Germinal center (tissue), 1 donor: ENCODE measurements at regions not wholly inside any gene's neighbourhood (a gene's known extent, or its start where the extent isn't known, plus 50 kb on each side); places are given as distances from the start of the nearest gene placed in this dataset.

ENCODE experiments used
- DNase-seq: peaks from one replicate; pipeline ENCODE4 v3.0.0; 2012; ENCODE audit warnings: mixed read lengths, low spot score

- DNase-seq, result no peak
Observed at GRCh38 chr9:115367321-115367720, 249.4 kb upstream of the TNC start.

GRCh38 chr9:115367780-115368525 lies 250.0 kb upstream of the TNC start:
- DNase-seq, result no peak

DNA sequence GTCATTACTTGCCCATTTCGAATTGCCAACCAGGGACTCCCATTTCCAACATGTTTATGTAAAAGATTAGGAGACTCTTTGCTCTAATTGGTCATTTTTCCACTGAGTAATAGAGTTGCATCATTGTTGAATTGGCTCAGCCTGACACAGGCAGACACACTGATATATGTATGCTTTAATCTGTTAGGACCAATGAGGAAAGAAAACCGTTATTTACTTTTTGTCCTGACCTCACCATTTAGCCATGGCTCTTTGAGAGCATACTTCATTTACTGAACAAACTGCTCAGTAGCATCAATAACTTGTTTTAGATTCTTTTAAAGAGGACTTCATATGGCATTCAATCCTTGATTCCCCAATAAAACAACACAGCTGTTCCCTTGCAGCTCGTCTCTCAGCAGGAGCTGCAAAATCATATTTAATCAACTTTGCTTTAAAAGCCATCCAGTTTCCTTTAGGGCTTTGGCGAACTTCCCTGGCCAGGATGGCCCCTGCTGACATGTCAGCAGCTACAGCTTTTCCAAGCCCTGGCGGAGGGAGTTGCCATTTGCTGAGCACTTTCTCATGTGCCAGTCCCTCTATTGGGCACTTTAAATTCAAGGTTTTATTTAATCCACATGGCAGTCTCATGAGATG lies 251.5 kb upstream of the TNC start:
- DNase-seq, result no peak

DNA sequence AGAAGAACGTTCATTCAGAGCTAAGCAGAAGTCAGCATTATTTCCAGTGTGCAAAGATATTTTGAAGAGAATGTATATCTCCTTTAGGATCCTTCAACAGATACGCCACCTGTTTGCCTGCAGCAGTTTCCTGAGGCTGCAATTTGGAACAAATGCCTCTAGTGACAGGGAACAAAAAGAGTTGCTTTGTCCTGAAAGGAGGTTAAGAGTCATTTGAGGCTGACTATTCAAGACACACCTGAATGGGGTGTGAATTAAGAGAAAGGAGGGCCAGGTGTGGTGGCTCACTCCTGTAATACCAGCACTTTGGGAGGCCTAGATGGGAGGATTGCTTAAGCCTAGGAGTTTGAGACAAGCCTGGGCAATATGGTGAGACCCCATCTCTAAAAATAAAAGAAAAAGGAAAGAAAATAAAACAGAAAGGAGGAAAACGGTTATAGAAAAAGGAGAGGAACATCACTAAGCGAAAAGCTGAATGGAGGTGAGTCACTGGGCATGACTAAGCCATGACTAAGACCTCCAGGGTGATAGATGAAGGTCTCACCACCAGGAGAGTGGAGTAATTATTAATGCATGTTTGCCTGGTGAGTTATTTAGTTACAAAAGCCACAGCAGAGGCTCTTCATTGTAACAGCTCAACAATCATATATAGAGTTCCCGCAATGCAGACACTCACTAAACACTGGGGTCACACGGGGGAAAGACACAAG lies 255.2 kb upstream of the TNC start:
- DNase-seq, result no peak

DNA sequence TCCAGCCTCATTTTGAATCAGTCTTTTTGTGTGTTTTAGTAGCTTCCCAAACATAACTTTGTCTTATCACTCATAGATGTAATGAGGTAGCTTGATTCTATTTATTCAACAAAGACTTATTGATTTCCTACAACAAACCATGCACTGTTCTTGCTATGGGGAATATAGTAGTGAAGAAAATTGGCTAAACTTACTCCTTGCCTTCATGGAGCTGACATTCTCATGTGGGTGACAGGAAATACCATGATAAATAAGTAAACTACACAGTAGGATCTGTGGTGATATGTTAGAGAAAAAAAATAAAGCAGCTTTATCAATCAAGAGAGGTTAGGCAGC lies 255.7 kb upstream of the TNC start:
- no peak for DNase-seq

DNA sequence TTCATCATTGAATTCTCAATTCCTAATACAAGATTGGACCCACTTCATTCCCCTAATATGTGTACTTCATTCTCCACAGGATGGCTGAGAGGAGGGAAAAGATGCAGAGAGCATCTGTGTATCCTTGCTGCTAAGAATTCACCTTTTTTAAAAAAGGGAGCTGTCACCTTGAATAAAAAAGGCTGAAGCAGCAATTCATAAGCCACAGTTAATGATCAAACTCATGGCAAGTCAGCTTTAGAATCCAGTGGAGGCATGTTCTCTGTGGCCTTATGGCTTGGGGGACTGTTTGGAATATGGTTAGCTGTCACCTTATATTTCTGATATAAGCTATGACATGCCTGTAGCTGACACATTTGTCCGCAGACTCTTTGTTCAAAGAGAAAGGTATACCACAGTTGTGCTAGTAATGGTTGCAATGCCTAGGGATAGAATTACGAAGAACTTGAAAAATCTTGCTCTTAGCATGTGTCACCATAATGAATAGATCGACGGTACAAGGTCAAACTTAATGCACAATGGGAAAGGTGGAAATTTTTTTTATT lies 256.8 kb upstream of the TNC start:
- DNase-seq, result no peak

- DNase-seq, result no peak
Observed at GRCh38 chr9:115378241-115378640, 260.3 kb upstream of the TNC start.

DNA sequence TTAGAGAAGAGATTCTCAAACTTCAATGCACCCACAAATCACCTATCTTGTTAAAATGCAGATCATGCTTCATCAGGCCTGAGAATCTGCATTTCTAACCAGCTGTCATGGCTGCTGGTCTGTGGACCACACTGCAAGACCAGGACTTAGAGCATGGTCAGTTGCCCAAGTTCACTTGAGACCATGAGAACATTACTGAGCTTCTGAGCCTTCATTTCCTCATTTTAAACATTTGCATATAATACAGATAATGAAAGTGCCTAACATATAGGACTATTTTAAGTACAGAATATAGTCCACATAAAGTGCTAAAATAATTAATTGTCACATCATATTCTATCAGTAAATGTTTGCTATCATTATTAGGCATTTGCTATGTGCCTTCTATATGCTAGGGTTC lies 260.8 kb upstream of the TNC start:
- DNase-seq, result no peak

DNA sequence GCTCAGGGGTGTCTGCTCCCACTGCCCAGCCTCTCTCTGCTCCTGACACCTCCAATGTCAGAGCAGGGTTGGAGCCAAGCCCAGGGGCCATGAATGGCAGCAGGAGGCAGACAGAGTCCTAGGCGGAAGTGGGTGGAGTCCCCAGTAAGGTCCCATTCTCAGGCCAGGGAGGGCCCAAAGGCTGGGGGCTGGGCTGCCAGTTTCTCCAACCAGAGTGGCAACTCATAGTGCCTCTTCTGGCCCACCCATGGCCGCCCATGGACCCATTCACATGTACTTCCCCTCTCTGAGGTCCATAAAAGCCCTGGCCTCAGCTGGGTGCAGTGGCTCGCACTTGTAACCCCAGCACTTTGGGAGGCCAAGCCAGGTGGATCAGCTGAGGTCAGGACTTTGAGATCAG lies 261.8 kb upstream of the TNC start:
- no peak for DNase-seq

DNA sequence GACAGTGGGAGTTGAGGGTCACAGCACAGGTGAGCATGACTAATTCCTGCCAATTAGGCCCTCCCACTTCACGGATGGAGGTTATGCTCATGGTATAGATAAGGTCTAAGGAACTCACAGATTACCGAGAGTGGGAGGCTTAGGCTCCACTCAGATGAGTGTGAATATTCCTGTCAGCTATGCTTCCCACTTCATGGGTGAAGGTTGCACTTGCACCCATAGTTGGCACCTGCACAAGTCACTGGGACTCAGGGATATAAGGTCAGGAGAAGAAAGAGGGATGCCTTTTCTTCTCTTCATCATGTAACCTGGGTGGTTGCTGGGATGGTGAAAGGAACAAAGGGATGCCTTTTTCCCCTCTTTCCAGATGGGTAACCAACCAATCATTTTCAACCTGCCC lies 264.9 kb upstream of the TNC start:
- no peak for DNase-seq

GRCh38 chr9:115385383-115386122 lies 267.6 kb upstream of the TNC start:
- DNase-seq, result no peak

DNA sequence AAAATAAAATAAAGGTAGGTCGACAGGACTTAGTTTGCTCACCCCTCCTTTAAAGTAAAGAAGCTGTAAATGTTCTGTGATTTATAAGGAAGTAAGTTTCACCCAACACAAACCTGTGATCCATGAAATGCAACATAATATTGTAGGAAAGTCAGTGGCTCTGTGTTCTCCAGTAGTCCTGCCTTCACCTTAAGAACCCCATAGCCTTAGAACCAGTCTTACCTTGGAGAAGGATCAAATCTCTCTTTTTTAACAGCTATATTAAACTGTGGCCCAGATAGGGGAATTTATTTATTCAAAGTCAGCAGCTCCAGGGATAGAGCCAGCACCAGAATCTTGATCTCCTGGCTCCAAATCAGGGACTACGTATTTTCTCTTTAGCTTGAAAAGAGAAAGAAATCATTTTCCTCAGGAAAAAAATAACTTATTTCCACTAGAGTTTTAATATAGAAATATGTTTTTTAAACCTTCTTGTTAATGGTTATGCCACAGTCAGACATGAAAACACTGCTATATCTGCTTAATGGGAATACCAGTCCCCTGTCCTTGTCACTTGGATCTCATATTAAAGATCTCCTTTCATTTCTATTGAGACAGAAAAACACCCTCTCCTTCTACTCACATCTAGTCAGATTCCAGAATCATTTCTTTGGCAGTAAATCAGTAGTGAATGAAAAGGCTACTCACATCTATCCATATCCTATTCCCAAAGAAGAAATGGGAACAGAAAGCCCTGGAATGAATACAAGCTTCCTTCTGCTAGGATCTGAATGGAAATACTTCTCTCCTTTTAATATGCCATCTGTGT lies 269.2 kb upstream of the TNC start:
- DNase-seq, result no peak

DNA sequence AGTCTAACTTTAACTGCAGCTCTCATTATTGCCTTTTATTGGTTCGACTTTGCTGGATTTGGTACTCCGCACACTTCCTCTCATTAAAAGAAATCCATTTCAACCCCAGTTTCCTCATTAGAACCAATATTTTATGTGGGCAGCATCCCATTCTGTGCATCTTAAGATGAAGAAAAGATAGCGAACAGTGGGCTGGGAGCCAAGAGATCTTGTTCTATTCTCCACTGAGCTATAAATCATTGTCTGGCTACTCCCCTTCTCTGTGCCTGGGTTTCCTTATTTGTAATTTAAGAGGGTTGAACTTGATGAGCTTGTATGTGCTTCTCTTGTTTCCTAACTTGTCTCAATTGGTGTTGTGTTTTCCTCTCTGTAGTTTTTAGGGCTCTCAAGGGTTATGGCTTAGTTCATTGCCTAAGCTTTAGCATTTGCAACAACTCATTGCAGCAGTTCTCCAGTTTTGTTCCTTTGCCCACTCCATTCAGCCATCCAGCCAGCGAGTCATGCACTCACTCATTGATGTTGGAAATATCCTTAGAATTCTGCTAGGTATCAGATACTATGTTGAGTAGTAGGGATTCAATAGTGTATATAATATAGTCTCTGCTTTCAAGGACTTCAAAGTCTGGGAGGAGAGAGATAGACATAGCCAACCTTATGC lies 273.3 kb upstream of the TNC start:
- no peak for DNase-seq

DNA sequence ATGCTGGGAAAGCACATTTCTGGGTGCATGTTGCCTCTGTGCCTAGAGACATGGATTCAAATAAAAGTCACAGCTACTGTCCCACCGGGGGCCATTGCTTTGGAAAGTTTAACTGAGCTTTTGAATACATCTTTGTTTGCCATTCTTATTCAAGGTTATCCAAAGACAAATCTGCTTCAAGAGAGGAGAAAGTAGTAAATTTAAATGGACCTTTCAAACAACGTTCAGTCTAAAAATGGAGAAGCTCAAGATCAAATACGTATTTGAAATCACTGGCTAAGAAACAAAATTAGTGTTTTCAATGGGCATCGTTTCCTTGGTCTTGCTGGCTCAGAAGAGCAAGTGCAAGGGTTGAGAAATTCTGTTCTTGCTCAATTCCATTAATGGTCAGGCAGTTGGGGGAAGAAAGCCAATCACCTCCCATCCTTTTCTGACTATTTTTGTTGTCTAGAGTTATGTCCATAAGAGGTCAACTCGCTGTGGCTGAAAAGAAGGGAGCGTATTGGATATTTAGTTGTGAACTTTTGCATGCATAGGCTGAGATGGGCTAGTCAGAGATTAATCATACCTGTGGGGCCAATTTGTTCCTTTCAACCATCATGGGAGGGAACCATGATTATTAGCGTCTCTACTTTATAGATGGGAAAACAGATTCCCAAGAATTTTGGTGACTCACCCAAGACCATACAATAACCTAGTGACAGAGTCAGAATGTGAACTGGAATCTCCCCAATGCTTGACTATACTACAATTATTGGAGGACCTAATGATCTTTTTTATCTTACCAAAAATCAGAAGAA lies 276.2 kb upstream of the TNC start:
- no peak for DNase-seq

- no peak for DNase-seq
Observed at GRCh38 chr9:115395511-115396021, 277.6 kb upstream of the TNC start.

- no peak for DNase-seq
Observed at GRCh38 chr9:115396071-115396529, 278.1 kb upstream of the TNC start.

DNA sequence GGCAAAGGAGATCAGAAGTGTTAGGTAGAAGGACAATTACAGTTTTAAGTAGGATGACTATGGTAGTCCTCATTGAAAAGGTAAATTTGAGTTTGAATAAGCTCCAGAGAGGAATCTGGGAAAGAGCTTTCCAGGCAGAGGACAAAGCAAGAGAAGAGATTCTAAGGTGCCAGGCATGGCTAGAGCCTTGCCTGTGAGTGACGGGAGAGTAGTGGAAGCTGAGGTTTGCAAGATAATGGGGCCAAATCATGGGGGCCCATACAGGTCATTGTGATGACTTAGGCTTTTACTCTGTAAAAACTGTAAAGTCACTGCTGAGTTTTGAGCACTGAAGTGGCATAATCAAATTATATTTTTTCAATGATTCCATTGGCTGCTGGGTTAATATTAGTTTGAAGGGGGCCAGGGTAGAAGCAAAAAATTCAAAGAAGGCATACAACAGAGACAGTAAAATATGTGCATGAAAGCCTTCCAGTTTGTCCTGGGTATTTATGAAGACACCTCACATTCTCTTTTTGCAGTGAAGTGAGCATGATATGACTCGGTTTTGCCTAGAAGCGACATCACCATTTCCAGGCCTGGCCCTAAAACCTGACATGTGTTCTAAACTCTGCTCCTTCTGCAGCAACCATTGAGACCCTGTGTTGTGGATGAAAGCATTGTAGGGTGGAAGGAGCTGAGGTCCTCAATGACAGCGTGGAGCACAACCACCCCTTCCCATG lies 279.8 kb upstream of the TNC start:
- no peak for DNase-seq

DNA sequence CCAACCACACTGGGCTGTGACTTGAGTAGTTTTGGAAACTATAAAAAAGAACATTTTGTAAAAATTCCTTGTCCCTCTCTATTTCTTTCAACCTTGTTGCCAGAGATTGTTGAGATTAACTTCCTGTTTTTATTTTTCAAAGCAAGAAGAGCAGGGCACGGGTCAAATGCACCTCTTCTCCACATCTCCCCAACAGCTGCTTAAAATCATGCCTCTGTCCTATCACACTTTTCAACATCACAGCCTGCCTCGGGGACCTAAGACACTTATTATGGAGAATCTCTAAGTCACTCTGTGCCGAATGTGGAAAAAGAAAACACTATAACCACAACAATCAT lies 280.3 kb upstream of the TNC start:
- DNase-seq, result no peak

- DNase-seq, result no peak
Observed at GRCh38 chr9:115398996-115399395, 281.0 kb upstream of the TNC start.
